COLO668 (cell line): ENCODE measurements at regions not wholly inside any gene's neighbourhood (a gene's known extent, or its start where the extent isn't known, plus 50 kb on each side); places are given as distances from the start of the nearest gene placed in this dataset.
A peak's percentile ranks its signal among the peaks of the same experiment; 100 is the strongest.
"Not testable (repeated sequence)": the region's sequence is repeated elsewhere in the genome, so short reads cannot be mapped to it uniquely, and the experiment has no call there.

Source experiments
- DNase-seq: peaks from one replicate; lab custom pipeline; 2025; ENCODE audit not compliant: unreplicated experiment; lab: John Stamatoyannopoulos, UW

DNA sequence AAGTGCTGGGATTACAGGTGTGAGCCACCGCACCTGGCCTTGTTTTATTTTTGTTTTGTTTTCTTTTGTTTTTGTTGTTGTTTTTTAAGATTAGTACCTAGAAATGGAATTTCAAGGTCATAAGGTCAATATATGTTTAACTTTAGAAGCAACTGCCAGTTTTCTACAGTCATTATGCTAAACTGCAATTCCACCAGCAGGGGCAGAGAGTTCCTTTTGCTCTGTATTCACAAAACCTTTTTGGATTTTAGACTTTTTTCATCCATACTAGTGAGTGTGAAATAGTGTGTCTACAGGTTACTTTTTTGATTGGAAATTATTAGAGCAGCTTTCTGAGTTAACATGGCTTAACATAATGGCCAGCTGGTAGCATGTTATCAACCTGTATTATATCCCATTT, 580.6 kb downstream of the TRIML1 start:
- DNase-seq = no peak

DNA sequence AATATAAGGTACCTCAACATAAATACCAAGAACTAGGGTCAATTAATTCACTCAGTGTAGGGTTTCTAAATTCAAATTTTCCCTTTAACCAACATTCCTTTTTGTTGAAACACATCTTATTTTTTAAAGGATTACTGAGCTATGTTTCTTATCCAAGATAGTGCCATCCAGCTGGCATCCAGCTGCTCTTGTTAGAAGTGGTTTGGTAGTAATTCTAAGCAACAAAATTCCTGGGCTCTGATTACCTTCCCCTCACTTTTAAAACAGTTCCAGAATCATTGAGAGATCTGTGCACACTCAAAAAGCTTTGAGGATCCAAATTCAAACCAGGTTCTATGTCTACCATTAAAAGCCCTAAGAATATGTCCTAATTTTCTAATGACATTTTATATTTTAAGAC, 583.7 kb downstream of the TRIML1 start:
- DNase-seq = no peak

- no peak for DNase-seq
Measured at GRCh38 chr4:188727746-188728145, 588.5 kb downstream of the TRIML1 start.

DNA sequence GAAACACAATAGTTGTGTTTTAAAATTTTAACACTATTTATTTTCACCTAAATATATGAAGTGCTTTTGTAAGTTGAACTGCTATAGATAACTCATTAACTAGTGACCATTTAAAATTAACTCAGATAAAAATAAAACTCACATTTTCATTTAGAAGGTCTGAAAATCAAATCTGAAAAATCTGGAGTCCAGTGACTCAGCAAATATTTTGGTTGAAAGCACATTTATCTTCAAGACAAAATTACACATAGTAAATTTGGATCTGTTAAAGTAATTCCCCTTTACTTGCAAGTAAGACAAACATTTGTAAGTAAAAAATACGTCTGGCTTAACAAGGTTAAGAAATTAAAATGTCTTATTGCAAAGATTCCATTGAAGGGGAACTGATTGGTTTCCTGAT, 589.1 kb downstream of the TRIML1 start:
- DNase-seq = no peak

DNA sequence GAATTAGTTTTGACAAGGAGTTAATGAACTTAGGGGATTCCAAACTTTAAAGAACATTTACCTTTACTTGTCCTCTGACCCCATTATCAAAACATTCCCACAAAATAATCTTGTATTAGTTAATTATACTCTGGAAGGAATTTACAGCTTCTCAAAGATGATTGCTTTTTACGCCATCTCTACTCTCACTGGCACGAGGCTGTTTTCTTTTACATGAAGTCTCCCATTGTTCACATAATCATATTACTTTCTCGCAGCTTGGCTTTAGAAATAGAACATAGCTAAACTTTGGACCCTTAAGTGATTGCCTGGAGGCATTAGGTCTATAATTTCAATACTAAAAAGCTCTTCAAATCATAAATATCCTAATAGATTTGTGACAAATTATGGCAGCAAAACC, 592.9 kb downstream of the TRIML1 start:
- DNase-seq = no peak

GRCh38 chr4:188735082-188735481, 595.8 kb downstream of the TRIML1 start:
- DNase-seq = no peak

GRCh38 chr4:188737251-188738002, 598.2 kb downstream of the TRIML1 start:
- no peak for DNase-seq

GRCh38 chr4:188738290-188738689, 599.0 kb downstream of the TRIML1 start:
- not testable (repeated sequence) for DNase-seq

DNA sequence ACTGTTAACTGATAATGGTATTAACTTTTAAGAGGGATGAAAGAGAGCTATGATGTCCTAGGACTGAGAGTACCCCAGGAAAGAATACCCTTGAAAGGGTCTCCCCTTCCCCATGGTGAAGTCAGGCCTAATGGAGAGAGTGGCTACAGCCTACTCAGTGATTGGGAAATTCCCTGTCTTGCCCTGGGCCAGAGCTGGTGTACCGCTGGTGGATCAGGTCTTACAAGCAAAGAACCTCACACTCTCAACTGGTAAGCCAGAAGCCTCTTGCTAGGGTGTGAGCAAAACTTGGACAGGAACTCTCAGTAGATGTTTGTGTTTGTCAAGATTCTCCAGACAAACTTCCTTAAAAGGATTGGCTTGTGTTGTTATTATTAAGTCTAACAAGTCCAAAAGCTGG, 600.9 kb downstream of the TRIML1 start:
- not testable (repeated sequence) for DNase-seq

DNA sequence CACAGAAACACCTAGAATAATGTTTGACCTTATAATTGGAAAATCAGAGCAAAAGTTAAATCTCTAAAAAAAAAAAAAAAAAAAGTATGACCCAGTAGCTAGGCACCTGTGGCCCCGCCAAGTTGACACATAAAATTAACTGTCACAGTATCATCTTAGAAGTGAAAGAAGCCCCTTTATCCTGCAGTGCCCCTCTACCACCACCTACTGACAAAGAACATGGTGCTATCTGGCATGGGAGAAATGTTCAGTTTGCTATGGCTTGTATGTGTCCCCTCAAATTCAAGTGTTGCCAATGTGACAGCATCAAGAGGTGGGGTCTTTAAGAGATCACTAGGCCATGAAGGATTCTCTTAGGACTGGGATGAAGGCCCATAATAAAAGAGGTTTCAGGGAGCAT, 601.5 kb downstream of the TRIML1 start:
- not testable (repeated sequence) for DNase-seq

DNA sequence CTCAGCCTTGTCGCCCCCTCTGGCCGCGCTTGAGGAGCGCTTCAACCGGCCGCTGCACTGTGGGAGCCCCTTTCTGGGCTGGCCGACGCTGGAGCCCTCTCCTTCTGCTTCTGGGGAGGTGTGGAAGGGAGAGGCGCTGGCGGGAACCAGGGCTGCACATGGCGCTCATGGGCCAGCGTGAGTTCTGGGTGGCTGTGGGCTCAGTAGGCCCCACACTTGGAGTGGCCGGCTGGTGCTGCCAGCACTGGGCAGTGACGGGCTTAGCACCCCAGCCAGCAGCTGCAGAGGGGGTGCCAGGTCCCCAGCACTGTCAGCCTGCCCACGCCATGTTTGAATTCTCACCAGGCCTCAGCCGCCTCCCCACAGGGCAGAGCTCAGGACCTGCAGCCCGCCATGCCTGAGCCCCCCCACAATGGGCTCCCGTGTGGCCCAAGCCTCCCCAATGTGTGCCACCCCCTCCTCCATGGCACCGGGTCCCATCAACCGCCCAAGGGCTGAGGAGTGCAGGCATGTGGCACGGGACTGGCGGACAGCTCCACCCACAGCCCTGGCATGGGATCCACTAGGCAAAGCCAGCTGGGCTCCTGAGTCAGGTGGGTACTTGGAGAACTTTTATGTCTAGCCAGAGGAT, 615.2 kb downstream of the TRIML1 start:
- no peak for DNase-seq

DNA sequence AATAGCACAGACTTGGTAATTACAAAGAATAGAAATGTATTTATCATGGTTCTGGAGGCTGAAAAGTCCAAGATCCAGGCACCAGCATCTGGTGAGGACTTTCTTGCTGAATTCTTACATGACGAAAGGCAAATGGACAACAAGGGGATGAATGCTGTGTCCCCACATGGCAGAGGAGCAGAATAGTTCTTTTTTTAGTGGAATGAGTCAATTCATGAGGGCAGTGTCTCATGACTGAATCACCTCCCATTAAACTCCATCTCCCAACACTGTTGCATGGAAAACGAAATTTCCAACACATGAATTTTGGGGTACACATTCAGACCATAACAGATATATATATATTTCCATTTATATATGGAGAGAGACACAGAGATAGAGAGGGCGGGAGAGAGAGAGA, 628.3 kb downstream of the TRIML1 start:
- DNase-seq = no peak

- DNase-seq = no peak
Measured at GRCh38 chr4:188778905-188779304, 639.7 kb downstream of the TRIML1 start.

GRCh38 chr4:188779581-188779980, 640.3 kb downstream of the TRIML1 start:
- DNase-seq = no peak

- no peak for DNase-seq
Measured at GRCh38 chr4:188780028-188780427, 640.8 kb downstream of the TRIML1 start.

GRCh38 chr4:188780686-188781085, 641.4 kb downstream of the TRIML1 start:
- no peak for DNase-seq

GRCh38 chr4:188781655-188782054, 642.4 kb downstream of the TRIML1 start:
- DNase-seq = peak; percentile 11

GRCh38 chr4:188783175-188783574, 643.9 kb downstream of the TRIML1 start:
- no peak for DNase-seq

- DNase-seq = no peak
Measured at GRCh38 chr4:188783606-188784160, 644.4 kb downstream of the TRIML1 start.

DNA sequence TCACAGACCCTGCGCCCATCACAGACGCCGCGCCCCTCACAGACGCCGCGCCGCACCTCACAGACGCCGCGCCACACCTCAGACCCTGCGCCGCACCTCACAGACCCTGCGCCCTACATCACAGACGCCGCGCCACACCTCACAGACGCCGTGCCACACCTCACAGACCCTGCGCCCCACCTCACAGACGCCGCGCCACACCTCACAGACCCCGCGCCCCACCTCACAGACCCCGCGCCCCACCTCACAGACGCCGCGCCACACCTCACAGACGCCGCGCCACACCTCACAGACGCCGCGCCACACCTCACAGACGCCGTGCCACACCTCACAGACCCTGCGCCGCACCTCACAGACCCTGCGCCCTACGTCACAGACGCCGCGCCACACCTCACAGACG, 657.4 kb downstream of the TRIML1 start:
- not testable (repeated sequence) for DNase-seq

DNA sequence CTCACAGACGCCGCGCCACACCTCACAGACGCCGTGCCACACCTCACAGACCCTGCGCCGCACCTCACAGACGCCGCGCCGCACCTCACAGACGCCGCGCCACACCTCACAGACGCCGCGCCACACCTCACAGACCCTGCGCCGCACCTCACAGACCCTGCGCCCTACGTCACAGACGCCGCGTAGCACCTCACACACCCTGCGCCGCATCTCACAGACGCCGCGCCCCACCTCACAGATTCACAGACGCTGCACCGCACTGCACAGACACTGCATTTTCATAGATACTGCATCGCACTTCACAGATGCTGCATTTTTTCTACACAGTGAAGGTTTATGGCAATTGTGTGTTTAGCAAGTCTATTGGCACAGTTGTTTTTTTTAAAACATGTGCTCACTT, 657.8 kb downstream of the TRIML1 start:
- not testable (repeated sequence) for DNase-seq

DNA sequence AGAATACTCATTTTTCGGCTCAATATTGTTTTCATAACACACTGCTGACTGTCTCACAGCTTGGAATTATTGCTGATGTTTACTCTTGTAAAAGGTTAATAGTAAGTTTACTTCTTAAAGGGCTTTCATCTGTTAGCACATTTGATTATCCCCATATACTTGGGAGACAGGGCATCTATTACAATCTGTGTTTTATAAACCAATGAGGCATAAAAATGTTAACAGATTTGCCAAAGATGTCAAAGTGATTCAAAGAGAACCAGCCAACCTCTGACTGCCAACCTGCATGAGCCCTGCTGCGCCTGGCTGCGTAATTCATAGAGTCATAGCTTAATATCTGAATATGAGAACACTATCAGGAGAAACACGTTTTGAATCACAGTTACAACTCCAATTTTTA, 665.6 kb downstream of the TRIML1 start:
- no peak for DNase-seq
